Ectodermal cell (in vitro differentiated cells): ENCODE measurements at regions not wholly inside any gene's neighbourhood (a gene's known extent, or its start where the extent isn't known, plus 50 kb on each side); places are given as distances from the start of the nearest gene placed in this dataset.

Source experiments
- H3K27ac ChIP-seq: 2 replicates; pipeline ENCODE4 v1.7.0; 2013; ENCODE audit warnings: mild to moderate bottlenecking, low read depth, low read length; ENCODE audit not compliant: insufficient read depth, poor library complexity, severe bottlenecking
- H3K27me3 ChIP-seq: 2 replicates; pipeline ENCODE4 v1.7.0; 2013; ENCODE audit warnings: mild to moderate bottlenecking, low read length; ENCODE audit not compliant: insufficient read depth, control insufficient read depth, poor library complexity, severe bottlenecking
- H3K36me3 ChIP-seq: one replicate; pipeline ENCODE4 v1.7.0; 2013; ENCODE audit warnings: low read length; ENCODE audit not compliant: control insufficient read depth, insufficient read depth
- H3K4me1 ChIP-seq: one replicate; pipeline ENCODE4 v1.7.0; 2013; ENCODE audit warnings: low read length; ENCODE audit not compliant: control insufficient read depth, insufficient read depth
- H3K4me3 ChIP-seq: 2 replicates; pipeline ENCODE4 v1.7.0; 2013; ENCODE audit warnings: low read depth, low read length, control low read depth; ENCODE audit not compliant: insufficient read depth
- H3K9me3 ChIP-seq: 2 replicates; pipeline ENCODE4 v1.7.0; 2013; ENCODE audit warnings: mild to moderate bottlenecking, low read length, moderate library complexity; ENCODE audit not compliant: control insufficient read depth
- WGBS, 2 experiments: methylation state at CpG; one replicate each; pipeline ENCODE4 v1.1.7; 2013; ENCODE audit warnings: missing lambda C conversion rate in 2 of 2; 5-methylcytosine and 5-hydroxymethylcytosine counted together

GRCh38 chr10:21180604-21181003, 283.5 kb upstream of the NEBL start:
- Histone ChIP-seq H3K27ac (no peak overlapping the region), H3K4me3 (no peak overlapping the region), H3K27me3 (peaks cover 6% of the 10 kb centered on the region), H3K36me3 (no peaks in the 10 kb centered on the region), H3K9me3 (peaks cover 2% of the 10 kb centered on the region), H3K4me1 (peaks cover 13% of the 10 kb centered on the region)

DNA sequence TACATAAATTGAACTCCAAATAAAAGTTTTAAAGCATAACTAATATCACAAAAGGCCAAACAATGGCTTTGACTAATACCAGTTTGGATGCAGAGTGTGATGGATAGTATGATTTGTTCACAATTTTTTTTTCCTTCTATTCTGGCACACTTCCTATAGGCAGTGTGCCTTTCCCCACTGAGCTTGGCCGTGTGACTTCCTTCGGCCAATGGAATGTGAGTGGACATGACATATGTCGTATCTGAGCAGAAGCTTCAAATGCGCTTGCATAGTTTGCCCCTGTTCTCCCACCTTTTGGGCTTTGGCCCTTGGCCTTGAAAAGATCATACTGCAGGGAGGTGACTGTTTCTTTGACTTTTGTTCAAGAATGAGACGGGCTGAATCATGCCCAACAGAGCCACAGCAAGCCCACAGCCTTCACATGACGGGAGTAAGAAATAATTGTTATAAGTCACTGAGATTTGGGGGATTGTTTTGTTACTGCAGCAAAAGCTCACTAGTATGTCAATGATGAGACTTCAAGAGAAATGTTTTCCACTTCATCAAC, 279.9 kb upstream of the NEBL start:
- Histone ChIP-seq H3K4me3 (no peak overlapping the region), H3K36me3 (no peaks in the 10 kb centered on the region), H3K27ac (no peak overlapping the region), H3K27me3 (peaks cover 32% of the 10 kb centered on the region), H3K9me3 (peaks cover 2% of the 10 kb centered on the region), H3K4me1 (peaks cover 22% of the 10 kb centered on the region)
- WGBS, 2 experiments: 92 to 97% methylated on average over 6 of the region's 6 CpGs

DNA sequence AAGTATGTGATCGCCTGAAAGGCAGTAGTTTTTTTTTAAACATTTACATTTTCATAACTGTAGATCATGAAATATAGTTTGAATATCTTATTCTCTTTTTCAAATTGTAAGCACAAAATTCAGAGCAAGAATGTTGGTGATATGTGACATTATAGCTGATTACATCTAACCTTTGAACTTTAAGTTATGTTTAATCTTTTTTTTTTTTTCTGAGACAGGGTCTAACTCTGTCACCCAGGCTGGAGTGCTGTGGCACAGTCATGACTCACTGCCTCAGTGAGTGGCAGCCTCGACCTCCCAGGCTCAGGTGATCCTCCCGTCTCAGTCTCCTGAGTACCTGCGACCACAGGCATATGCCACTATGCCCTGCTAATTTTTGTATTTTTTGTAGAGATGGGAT, 278.7 kb upstream of the NEBL start:
- WGBS, 2 experiments: 87 to 89% methylated on average over 3 of the region's 4 CpGs
- Histone ChIP-seq H3K4me3 (no peak overlapping the region), H3K36me3 (no peaks in the 10 kb centered on the region), H3K27ac (no peak overlapping the region), H3K4me1 (peaks cover 25% of the 10 kb centered on the region), H3K27me3 (peaks cover 32% of the 10 kb centered on the region), H3K9me3 (peaks cover 2% of the 10 kb centered on the region)

- H3K4me3 ChIP-seq: peak overlapping the region; percentile 61
- 7 to 8% methylated on average over 33 of the region's 33 CpGs for whole genome bisulfite sequencing, 2 experiments
Observed at GRCh38 chr10:21174715-21175495, 277.8 kb upstream of the NEBL start.

DNA sequence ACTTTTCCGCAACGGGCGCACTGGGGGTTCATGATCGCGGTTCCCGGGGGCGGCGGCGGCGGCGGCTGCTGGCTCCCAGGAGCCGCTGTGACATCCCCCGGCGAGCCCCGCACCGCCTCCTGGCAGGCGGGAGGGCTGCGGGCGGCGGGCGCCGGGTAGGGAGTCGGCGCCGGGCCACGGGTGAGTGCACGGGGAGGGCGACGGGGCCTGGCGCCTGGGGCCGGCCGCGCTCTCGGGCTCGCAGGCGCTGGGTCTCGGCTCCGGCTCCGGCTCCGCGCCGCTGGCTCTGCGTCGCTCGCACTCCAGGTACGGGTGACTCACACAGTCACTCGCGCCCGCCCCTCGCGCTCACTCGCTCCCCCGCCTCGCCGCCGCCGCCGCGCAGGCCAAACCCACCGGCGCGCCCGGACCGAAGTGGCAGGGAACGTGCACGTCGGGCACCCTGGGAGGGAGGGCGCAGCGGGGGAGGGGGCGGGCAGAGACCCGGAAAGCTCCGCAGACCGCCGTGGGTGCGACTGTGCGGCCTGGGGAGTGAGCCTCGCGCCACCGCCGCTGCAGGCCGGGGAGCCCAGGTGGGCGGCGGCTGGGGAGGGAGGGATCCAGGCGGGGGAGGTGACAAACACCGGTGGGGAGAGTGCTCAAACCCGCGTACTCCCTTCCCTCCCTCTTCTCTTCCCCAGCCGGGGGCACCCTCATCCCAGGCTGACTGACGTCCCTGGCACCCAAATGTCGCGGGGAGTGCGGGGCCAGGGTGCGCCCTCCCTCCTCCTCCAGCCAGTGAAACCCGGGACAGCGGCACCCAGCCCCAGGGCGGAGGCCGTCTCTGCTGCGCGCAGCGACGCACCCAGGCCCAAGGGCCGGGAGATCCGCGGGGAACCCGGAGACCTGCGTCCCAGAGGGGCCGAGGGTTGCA, 276.9 kb upstream of the NEBL start:
- Histone ChIP-seq H3K27me3 (peaks cover 32% of the 10 kb centered on the region), H3K4me1 (peaks cover 36% of the 10 kb centered on the region)
- 0% methylated on average over 107 of the region's 107 CpGs for WGBS, 2 experiments

More at GRCh38 chr10:21174715-21175495, 277.8 kb upstream of the NEBL start:
- H3K27me3 ChIP-seq: peaks cover 32% of the 10 kb centered on the region
- no peak overlapping the region for H3K27ac ChIP-seq
- H3K9me3 ChIP-seq: peaks cover 2% of the 10 kb centered on the region
- H3K36me3 ChIP-seq: no peaks in the 10 kb centered on the region
- H3K4me1 ChIP-seq: peaks cover 28% of the 10 kb centered on the region

DNA sequence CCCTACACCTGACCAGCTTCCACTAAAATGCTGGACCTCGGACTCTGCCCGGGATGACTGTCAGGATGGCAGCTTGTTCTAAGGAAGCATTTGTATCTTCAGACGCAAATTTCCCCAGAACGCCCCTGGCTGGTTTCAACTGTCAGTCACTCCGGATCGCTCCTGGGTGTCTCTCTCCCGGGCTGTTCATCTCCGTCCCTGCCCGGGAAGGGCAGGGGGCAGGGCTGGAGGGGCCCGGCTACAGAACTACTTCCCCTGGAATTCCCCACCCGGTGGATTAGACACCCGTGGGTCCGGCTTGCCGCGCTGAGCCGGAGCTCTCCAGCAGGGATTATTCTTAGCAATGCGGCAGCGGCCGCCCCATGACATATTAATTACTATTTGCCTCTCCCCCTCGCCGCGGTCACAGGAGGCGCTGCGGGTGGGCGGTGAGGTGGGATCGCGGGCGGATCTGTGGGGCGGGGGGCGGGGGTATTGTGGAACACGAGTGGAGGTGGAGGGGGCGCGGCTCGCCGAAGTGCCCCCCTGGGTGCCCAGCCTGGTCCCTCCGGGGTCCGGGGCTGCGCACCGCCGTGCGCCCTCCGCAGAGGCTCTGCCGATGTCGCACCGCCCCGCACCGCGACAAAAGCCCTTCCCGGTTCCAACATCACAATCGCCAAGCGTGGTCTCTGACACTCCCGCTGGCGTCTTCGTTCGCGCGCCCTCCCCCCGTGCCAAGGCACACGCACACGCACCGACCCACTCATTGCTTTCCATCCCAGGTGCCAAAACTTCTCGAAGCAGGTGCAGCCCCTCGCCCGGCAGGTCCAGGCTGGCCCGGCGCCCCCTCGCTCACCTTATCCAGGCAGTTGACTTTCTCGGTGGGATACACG, 276.1 kb upstream of the NEBL start:
- Histone ChIP-seq H3K36me3 (no peaks in the 10 kb centered on the region), H3K9me3 (no peaks in the 10 kb centered on the region), H3K4me1 (peaks cover 37% of the 10 kb centered on the region), H3K27me3 (peaks cover 32% of the 10 kb centered on the region), H3K4me3 (peak overlapping the region; percentile 61), H3K27ac (no peak overlapping the region)
- WGBS, 2 experiments: 1% methylated on average over 63 to 69 of the region's 69 CpGs

More for the DNA sequence above, 276.9 kb upstream of the NEBL start:
- Histone ChIP-seq H3K27ac (no peak overlapping the region), H3K36me3 (no peaks in the 10 kb centered on the region), H3K9me3 (no peaks in the 10 kb centered on the region), H3K4me3 (peak overlapping the region; percentile 61)

- no peak overlapping the region for H3K27ac ChIP-seq
- no peaks in the 10 kb centered on the region for H3K36me3 ChIP-seq
- H3K9me3 ChIP-seq: no peaks in the 10 kb centered on the region
- H3K4me1 ChIP-seq: peaks cover 37% of the 10 kb centered on the region
- H3K27me3 ChIP-seq: peaks cover 32% of the 10 kb centered on the region
- WGBS, 2 experiments: 48 to 52% methylated on average over 10 of the region's 10 CpGs
- H3K4me3 ChIP-seq: peak overlapping the region; percentile 61
Observed at GRCh38 chr10:21172542-21172929, 275.4 kb upstream of the NEBL start.

DNA sequence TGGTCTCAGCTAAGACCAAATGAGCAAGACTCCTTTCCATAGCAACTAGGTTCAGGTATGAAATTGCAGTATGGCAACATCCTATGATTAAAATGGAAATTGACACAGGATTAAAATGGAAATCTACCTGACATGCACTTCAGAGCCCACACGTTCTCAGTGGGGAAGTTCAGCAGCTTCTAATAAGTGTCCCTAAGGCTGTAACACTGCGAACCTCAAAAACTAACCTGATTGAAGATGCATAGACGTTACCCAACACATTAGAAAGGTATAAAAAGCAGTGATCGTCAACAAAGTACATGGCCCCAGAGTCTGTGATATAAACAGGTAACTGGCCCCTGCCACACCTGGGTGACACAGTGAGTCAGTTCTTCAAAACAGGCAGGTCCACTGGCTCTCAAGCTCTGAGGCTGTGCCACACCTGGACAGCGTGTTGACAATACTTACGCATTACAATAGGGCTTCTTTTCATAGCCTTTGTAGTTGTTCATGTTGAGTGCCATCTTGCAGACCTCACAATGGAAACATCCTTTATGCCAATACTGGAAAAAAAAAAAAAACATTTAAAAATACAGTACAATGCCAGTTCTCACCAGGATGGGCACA, 274.9 kb upstream of the NEBL start:
- Histone ChIP-seq H3K4me3 (no peak overlapping the region), H3K9me3 (no peaks in the 10 kb centered on the region), H3K36me3 (no peaks in the 10 kb centered on the region), H3K27ac (no peak overlapping the region), H3K27me3 (peaks cover 32% of the 10 kb centered on the region), H3K4me1 (peaks cover 37% of the 10 kb centered on the region)
- WGBS, 2 experiments: 89 to 90% methylated on average over 6 of the region's 6 CpGs

DNA sequence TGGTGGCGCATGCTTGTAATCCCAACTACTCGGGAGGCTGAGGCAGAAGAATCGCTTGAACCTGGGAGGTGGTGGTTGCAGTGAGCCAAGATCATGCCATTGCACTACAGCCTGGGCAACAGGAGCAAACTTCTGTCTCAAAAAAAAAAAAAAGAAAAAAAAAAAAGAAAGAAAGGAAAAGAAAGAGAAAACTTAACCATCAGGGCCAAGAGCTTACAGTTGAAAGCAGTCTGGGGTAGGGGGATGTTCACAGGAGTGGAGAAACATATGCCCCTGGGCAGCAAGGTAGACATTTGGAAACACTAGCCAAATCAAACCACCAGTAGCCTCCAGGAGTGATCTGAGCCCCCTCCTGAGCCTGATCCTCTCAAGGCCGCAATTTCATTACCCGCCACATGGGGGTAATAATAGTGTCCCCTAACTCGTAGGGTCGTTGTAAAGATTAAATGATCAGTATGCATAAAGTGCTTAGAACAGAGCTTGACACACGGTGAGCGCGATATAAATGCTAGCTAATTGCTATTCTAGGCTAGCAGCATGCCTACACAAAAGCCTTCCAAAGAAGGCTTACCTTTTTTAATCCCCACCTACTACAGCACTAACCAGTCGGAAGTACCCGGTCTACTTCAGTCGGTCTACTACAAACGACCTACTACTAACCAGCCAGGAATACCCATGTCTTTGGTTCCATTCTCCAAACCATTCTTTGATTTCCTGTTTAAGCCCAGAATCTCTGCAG, 274.3 kb upstream of the NEBL start:
- Histone ChIP-seq H3K27me3 (peaks cover 32% of the 10 kb centered on the region), H3K36me3 (peaks cover 4% of the 10 kb centered on the region), H3K9me3 (no peaks in the 10 kb centered on the region), H3K4me3 (no peak overlapping the region), H3K27ac (no peak overlapping the region), H3K4me1 (peaks cover 37% of the 10 kb centered on the region)
- WGBS, 2 experiments: 86 to 89% methylated on average over 14 of the region's 14 CpGs
